Calu3 (cell line): ENCODE measurements at regions not wholly inside any gene's neighbourhood (a gene's known extent, or its start where the extent isn't known, plus 50 kb on each side); places are given as distances from the start of the nearest gene placed in this dataset.

Experiments
- BruUV-seq: library from RNA; stranded (reverse); fragments of 400-500 nt; replicated peaks from 2 replicates; lab custom pipeline; 2021; lab: Mats Ljungman, UMichigan
- CTCF ChIA-PET: fragments of 300-600 bp; sonication (Branson Sonifier 250); formaldehyde crosslinking; loops from one replicate; lab custom pipeline; 2022; ENCODE audit warnings: antibody characterized with exemption; lab: Charles Lee
- DNase-seq: peaks from one replicate; pipeline ENCODE4 v3.0.0; 2022
- H3K27ac Mint-ChIP-seq: one replicate; pipeline ENCODE4 v1.8.0; 2022; ENCODE audit warnings: mixed read lengths; ENCODE audit not compliant: unreplicated experiment
- H3K27me3 Mint-ChIP-seq: one replicate; pipeline ENCODE4 v1.8.0; 2022; ENCODE audit warnings: mixed read lengths; ENCODE audit not compliant: unreplicated experiment
- H3K36me3 Mint-ChIP-seq: one replicate; pipeline ENCODE4 v1.8.0; 2022; ENCODE audit warnings: mild to moderate bottlenecking, moderate library complexity, mixed read lengths; ENCODE audit not compliant: insufficient read depth, unreplicated experiment
- H3K4me1 Mint-ChIP-seq: one replicate; pipeline ENCODE4 v1.8.0; 2022; ENCODE audit warnings: mild to moderate bottlenecking, low read depth, mixed read lengths; ENCODE audit not compliant: unreplicated experiment
- H3K4me3 Mint-ChIP-seq: one replicate; pipeline ENCODE4 v1.8.0; 2022; ENCODE audit warnings: mild to moderate bottlenecking, low read depth, moderate library complexity, mixed read lengths; ENCODE audit not compliant: unreplicated experiment
- H3K9me3 Mint-ChIP-seq: one replicate; pipeline ENCODE4 v1.8.0; 2022; ENCODE audit warnings: low read depth, mixed read lengths; ENCODE audit not compliant: unreplicated experiment
- CTCF ChIP-seq: fragments of 200-600 bp; IDR thresholded peaks from one replicate; pipeline ENCODE4 v1.8.0; 2022; ENCODE audit warnings: antibody characterized with exemption; ENCODE audit not compliant: unreplicated experiment
- intact Hi-C: fragments of 100-400 bp; cut with micrococcal nuclease; formaldehyde crosslinking; loops from one replicate; pipeline ENCODE4 v1.10.0; 2022; ENCODE audit not compliant: unreplicated experiment

GRCh38 chr1:229047840-229048620 lies 222.9 kb upstream of the RAB4A start:
- Mint-ChIP-seq H3K9me3 (peaks cover 3% of the 10 kb centered on the region), H3K4me3 (no peak overlapping the region), H3K27me3 (no peaks in the 10 kb centered on the region), H3K36me3 (no peaks in the 10 kb centered on the region), H3K27ac (no peak overlapping the region), H3K4me1 (no peaks in the 10 kb centered on the region)
- CTCF ChIA-PET = no interaction called here
- DNase-seq = no peak
- no TSS peak for BruUV-seq
- intact Hi-C loops = no loop called here
- no peak for TF ChIP-seq CTCF

GRCh38 chr1:229048896-229049295 lies 222.0 kb upstream of the RAB4A start:
- no peaks in the 10 kb centered on the region for H3K4me1 Mint-ChIP-seq
- no peak overlapping the region for H3K4me3 Mint-ChIP-seq
- DNase-seq = no peak
- no peaks in the 10 kb centered on the region for H3K36me3 Mint-ChIP-seq
- CTCF ChIA-PET = no interaction called here
- H3K27ac Mint-ChIP-seq = no peak overlapping the region
- no peaks in the 10 kb centered on the region for H3K27me3 Mint-ChIP-seq
- intact Hi-C loops = no loop called here
- TF ChIP-seq CTCF = no peak
- H3K9me3 Mint-ChIP-seq = peaks cover 6% of the 10 kb centered on the region
- BruUV-seq = no TSS peak

- peaks cover 12% of the 10 kb centered on the region for H3K4me1 Mint-ChIP-seq
- TF ChIP-seq CTCF = no peak
- no peaks in the 10 kb centered on the region for H3K27me3 Mint-ChIP-seq
- H3K9me3 Mint-ChIP-seq = peaks cover 6% of the 10 kb centered on the region
- BruUV-seq = no TSS peak
- no peak overlapping the region for H3K4me3 Mint-ChIP-seq
- H3K36me3 Mint-ChIP-seq = no peaks in the 10 kb centered on the region
- DNase-seq = no peak
- CTCF ChIA-PET = no interaction called here
- no peak overlapping the region for H3K27ac Mint-ChIP-seq
- intact Hi-C loops = no loop called here
Observed at GRCh38 chr1:229056046-229056445, 214.9 kb upstream of the RAB4A start.

- peaks cover 12% of the 10 kb centered on the region for H3K4me1 Mint-ChIP-seq
- BruUV-seq = no TSS peak
- H3K27me3 Mint-ChIP-seq = no peaks in the 10 kb centered on the region
- TF ChIP-seq CTCF = no peak
- no peak overlapping the region for H3K27ac Mint-ChIP-seq
- H3K9me3 Mint-ChIP-seq = peaks cover 1% of the 10 kb centered on the region
- no peaks in the 10 kb centered on the region for H3K36me3 Mint-ChIP-seq
- no peak overlapping the region for H3K4me3 Mint-ChIP-seq
- DNase-seq = no peak
- intact Hi-C loops = no loop called here
- CTCF ChIA-PET = no interaction called here
Observed at GRCh38 chr1:229058111-229058561, 212.8 kb upstream of the RAB4A start.
